ENCODE measurements at regions not wholly inside any gene's neighbourhood (a gene's known extent, or its start where the extent isn't known, plus 50 kb on each side); places are given as distances from the start of the nearest gene placed in this dataset.

DNA sequence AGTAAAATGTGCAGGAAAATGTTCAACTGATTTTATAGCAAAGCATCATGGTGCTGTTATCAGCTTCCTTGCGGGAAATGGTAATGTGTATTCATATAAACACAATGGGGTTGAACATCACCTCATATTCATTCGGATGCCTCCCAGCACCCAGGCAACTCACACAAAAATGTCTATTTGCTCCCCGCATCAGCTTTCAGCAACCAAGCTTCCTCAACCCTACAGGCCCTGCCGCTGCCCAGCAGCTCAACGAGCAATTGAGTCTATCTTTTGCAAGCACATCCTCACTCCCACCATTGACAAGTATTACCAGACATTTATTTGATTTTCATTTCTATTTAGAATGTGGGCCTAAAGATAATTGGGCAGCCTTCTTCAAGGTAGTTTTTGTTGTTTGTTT lies 2161.4 kb upstream of the PIK3C3 start:
- TF ChIP-seq, protein P1, sequence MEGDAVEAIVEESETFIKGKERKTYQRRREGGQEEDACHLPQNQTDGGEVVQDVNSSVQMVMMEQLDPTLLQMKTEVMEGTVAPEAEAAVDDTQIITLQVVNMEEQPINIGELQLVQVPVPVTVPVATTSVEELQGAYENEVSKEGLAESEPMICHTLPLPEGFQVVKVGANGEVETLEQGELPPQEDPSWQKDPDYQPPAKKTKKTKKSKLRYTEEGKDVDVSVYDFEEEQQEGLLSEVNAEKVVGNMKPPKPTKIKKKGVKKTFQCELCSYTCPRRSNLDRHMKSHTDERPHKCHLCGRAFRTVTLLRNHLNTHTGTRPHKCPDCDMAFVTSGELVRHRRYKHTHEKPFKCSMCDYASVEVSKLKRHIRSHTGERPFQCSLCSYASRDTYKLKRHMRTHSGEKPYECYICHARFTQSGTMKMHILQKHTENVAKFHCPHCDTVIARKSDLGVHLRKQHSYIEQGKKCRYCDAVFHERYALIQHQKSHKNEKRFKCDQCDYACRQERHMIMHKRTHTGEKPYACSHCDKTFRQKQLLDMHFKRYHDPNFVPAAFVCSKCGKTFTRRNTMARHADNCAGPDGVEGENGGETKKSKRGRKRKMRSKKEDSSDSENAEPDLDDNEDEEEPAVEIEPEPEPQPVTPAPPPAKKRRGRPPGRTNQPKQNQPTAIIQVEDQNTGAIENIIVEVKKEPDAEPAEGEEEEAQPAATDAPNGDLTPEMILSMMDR (IDR thresholded peaks at IDR 0.05; ENCODE audit: low read depth, low read length, poor library complexity, severe bottlenecking): no peak
- no peak for TF ChIP-seq EZH2phosphoT487 (IDR thresholded peaks at IDR 0.05; ENCODE audit: borderline replicate concordance, low read length)

All from DOHH2 (cell line).